ENCODE measurements at regions not wholly inside any gene's neighbourhood (a gene's known extent, or its start where the extent isn't known, plus 50 kb on each side); places are given as distances from the start of the nearest gene placed in this dataset.
"Not testable (repeated sequence)": the region's sequence is repeated elsewhere in the genome, so short reads cannot be mapped to it uniquely, and the experiment has no call there.

DNA sequence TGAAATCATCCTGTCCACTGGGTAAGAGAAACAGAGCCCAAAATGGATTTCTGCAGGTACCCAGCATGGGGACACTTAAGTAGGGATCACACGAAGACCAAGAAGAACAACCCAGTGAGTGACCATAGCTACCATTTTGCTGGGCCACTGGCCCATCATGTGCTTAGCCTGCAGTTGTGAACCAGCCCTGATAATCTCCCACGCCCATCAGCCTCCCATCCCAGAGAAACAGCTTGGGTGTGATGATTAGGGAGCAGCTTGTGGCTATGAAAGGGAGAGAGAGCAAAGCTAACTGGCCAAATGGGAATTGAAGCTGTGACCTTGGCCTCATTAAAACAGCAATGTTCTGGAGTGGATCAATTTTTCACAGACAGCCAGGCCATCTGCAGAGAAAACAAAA lies 138.5 kb downstream of the SLC24A2 start:
- no peak for FAIRE-seq

DNA sequence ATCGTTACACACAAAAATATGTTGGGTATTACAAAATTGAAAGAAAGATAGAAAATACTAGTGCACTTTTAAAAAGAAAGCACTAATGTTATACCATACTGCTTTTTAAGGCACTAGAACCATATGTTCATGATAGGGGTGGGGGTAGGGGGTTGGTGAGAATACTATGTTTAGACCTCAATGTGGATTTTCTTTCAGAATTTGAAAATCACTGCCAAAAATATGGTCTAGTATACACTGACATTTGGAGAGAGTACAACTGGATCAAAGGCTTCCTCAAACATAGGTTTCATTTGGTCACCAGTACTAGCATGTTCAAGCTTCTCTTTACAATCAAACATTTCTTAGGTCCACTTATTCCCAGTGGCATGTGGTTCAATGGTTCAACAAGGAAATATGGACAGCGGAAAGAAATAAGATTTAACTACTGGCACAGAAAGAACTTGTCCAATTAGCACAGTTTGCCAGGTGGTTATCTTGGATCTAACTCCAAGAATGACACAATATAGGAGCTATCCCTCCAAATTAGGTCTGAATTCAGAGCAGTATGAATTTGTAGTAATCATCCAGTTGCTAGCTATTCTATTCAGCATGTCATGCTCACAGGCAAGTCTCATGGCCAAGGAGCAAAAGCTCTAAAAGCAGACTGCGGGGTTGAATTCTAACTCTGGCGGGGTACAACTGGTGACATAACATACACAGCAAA lies 139.3 kb downstream of the SLC24A2 start:
- no peak for FAIRE-seq

DNA sequence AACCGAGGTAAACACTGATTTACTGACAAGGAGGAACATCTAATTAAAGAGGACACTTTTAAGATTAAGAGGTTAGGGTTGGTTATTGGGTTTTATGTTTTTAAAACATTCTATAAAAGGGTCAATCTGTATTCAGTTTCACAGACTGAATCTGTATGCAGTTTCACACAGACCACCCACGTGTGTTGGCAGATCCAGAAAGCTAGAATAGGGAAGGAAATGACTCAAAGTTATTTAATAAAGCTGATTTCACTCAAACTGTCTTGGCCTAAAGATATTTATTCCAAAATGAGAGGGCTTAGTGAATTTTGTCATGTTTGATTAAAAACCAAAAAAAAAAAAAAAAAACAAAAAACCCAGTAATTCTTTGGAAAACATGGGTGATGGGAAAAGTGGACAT lies 140.2 kb downstream of the SLC24A2 start:
- no peak for FAIRE-seq

DNA sequence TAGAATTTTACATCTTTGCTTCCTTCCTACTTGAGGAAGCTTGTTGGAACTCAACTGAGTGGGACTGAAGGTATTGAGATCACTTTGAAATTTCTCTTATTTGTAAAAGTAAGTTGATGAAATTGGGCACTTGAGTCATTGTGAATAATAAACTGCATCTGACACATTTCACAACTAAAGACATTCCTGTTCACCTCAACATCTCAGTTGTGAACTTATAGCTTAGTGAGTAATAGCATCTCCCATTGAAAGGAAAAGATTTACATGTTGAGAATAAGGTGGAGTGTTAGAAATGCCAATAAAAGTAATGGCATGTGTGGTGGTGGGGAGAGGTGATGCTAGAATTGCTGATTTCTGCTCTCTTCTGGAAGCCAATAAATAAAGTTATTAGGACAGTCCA lies 145.0 kb downstream of the SLC24A2 start:
- FAIRE-seq, result no peak

DNA sequence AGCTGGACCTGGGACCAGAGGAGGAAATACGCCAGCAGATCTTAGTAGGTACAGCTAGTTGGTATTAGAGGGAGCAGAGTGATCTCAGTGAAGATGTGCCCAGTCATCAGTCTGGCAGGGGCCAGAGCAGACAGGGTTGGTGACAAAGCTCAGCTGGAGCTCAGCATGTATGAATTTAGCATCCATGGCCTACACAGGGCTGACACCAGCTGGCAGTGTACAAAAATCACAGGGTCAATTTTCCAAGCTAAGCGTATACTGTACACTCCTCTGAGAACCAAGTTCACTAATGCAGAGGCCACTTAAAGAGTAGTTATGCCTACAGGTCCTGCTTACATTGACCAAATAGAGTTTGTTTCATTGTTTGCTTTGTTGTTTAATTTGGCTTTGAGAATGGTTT lies 146.6 kb downstream of the SLC24A2 start:
- FAIRE-seq, result no peak

DNA sequence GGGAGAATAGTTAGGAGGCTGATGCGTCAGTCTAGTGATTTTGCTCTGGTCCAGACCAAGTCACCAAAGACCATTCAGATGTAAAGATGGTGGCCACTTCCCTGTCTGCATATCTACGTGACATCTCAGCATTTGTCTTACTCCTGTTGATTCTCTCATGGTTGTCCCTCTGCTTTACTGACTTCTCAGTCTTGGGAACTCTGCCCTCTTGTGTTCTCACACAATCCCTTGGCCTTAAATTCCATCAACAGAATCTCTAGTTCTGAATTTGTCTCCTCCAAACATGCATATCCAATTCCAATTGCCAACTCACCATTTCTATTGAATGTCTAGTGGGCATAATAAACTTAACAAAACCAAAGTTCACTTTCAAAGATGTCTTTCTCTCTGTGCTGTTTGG lies 147.8 kb downstream of the SLC24A2 start:
- no peak for FAIRE-seq

DNA sequence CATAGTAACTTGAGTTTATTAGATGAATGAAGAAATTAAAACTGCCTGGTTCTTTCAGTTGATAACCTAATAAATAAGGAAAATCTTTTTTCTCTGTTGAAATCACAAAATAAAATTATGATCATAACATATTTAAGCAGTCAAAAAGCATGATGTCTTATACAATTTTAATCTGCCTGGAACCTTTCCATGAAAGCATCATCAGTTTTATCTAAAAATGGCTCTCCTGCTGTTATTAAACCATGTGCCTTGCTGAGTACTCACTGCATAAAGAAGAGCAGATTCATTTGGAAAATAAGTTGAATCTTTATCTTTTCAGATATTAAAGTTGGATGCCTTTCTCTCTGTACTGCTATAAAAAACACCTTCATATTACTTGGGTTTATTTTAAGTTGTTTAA lies 148.8 kb downstream of the SLC24A2 start:
- no peak for FAIRE-seq

DNA sequence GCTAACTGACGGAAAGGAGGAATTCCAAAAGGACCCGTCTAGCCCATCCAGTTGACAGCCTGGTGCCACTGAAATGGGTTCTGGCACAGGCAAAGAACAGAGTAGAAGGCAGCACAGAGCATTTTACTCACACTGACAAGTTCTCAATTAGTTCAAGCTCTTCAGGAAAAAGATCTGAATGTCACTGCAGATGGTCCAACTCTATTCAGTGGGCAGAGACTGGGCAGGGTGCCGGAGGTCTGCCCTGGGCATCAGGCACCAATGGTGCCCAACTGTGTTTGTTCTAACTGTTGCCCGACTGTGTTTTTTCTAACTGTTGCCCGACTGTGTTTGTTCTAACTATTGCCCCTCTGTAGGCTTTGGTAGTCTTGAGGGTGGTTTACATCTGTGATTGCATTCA lies 151.8 kb downstream of the SLC24A2 start:
- no peak for FAIRE-seq

DNA sequence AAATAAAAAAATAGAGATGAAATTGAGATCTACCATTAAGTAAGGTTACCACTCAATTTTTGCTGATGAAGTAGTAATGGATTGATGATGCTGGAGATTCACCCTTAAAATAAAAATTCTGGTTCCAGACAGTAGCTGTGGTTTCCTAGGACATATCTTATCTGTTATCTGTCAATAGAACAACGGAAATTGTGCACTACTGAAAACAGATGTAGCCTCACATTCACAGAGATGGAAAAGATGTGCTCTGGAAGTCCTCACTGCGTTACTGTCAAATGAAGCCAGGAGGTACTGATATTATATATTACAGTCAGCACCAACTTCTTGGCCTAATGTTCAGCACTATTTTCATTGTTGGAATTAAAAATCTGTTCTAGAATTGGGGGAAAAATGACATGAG lies 154.0 kb downstream of the SLC24A2 start:
- FAIRE-seq, result no peak

DNA sequence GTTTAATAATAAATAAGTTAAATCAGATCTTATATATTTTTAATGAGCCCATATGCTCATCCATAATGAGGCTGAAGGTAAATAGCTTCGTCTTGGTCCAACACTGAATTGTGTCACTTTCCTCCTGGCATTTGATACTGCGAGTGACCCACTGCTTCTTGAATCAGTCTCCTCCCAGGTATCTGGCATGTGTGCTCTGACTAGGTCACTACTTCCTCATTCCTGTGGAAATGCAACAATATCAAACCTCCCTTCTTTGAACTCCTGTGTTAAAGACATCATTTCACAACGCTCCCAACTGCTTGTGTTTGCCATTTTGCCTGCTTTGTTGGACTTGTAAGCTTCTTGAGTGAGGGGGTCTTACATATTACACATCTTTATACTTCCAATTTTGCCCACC lies 157.7 kb downstream of the SLC24A2 start:
- FAIRE-seq, result no peak

DNA sequence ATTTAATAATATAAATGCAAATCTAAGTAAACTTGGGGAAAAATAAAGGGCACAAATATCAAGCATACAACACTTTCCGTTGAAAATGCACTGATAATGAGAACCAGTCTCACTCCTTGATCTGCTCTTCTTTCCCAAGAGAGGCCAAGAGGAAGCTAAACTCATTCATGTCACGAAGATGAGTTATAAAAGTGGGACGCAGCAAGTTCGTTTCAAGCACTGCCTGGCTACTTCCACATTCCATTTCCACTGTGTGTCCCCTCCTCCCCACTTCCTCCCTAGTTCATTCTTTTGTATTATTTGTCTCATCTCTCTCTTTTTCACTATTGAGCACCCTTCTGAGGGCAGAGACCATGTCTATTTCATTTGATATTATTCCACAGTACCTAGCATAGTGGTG lies 158.1 kb downstream of the SLC24A2 start:
- FAIRE-seq, result no peak

DNA sequence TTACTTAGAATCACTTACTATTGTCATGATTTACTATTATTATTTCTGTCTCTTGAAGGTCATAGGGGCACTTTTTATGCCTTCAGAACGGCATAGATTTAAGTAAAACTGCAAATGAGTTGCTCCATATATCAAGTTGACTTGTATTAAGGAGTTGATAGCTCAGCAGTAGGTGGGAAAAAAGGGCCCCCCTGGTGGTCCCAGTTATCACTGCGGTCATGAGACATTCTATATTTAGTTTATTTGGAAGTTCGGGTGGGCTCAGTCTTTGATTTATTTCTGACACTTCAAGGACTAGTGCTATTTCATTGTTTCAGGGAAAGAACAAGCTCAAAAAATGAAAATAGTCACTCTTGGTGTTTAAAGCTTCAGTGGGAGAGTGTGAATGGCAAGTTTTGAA lies 159.3 kb downstream of the SLC24A2 start:
- FAIRE-seq, result no peak

DNA sequence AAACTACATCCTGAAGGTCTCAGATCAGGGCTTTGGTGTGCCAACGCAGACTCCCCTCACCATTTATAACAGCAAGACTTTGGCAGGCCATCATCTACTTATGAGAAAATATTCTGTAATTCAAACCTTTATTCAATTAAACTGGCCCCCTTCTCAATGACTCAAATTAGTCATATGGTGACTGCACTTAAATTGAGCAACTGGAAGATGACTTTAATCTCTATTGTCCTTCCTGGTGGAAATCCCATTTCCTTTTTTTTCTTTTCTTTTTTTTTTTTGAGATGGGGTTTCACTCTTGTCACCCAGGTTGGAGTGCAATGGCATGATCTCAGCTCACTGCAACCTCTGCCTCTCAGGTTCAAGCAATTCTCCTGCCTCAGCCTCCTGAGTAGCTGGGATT lies 163.4 kb downstream of the SLC24A2 start:
- FAIRE-seq, result not testable (repeated sequence)

DNA sequence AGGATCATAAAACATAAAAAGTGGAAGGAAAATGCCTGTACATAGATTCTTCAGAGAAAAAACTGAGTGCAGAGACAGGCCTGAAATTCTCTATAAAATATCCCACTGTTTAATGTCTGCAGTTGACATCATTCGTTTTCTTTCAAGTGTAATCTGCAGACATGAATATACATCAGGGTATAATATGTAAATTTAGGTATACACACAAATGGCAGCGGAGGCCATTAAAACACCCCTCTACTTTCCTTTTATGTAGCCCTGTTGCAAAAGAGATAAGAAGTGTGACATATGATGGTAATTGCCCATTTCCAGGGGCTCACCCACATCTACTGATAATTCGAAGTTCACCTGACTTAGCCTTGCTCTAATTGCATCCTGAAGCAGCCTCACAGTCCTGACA lies 164.3 kb downstream of the SLC24A2 start:
- FAIRE-seq, result no peak

DNA sequence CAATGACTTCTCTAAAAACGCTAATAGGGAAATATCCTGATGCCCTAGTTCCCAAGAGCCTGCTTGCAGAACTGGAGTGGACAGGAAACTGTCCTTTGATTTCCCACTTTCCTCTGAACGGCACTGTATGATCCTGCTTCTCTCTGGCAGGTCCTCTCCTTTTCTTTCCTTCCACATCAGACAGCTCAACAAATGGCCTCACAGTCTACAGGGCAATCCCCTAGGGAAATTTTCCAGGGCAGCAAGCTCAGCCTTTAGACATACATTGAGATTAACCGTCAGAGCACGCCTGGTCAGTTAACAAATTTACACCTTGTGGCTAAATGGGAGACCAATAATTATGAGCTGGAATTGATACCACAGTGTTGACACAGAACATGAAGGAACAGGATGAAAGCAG lies 164.9 kb downstream of the SLC24A2 start:
- FAIRE-seq, result no peak

DNA sequence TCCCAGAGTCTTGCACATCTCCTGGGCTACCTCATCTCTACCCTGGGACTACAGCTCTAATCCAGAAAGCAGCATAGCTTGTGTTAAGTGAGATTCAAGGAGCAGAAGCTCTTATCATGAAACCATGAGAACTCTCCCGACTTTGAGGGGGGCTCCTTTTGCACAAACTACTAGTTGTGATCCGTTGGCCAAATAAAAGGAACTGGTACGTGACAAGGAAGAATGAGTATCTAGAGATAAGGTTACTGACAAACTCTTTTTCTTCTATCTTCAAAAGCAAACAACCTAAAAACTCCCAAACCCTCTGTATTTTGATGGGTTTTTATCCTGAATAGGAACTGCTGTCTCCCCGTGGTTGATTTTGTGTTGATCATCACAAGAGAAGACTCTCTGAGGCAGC lies 168.5 kb downstream of the SLC24A2 start:
- FAIRE-seq, result no peak

DNA sequence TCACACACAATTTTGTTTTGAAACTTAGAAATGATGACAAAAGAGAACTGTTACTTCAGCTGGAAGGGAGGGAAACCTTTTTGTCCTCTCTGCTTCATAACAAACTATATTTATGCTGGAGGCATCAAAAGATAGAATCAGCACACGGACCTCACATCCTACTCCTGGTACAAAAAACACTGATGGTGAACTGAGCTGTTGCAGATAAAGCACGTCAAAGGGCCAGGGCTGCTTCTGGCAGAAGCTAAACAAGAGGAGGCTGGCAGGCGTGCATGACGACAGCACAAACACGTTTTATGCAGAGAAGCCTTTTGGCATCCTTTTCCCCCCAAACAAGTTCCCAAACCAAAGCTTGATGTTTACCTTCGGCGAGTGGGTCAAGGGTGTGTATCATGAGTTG lies 169.6 kb downstream of the SLC24A2 start:
- no peak for FAIRE-seq

DNA sequence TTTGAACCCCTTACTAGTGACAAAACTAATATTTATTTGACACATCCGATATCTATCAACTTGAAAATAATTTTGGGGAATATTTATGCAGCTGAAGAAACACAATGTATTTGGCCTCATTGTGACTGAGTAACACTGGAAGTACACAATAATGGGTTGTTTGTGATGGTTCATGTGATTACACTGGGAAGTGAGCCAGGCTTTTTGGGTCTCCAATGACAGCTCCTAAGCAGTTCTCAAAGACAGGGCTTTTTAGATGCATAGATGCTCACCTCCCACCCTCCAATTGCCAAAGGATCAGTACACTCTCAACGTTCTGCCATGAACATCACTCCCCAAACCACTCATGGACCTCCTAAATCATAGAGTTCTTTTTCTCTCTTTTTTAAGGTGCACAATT lies 170.0 kb downstream of the SLC24A2 start:
- no peak for FAIRE-seq

DNA sequence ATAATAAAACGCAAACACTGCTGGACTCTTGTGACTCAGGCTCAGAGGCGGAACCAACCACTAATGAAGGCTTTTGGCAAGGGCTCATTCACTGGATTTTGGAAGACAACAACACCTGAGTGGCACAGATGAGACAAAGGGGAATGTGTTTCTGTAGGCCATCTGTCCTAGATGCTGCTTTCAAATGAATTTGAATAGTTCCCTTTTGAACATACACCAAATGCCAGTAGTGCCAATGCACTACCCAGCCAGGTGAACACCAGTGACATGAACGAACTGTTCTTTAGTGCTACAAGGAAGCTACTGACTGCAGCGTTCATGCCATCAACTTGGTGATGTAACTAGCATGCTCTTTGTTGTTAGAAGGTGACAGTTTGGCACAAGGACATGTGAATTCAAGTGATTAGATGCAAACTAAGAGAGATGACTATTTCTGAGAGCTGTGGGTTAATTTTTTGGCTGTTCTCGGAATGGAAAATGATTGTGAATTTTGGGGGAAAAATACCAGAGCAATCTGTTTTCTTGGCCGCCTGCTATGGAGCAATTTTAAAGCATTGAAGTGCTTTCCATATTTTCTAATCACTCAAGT lies 173.7 kb downstream of the SLC24A2 start:
- FAIRE-seq, result no peak

DNA sequence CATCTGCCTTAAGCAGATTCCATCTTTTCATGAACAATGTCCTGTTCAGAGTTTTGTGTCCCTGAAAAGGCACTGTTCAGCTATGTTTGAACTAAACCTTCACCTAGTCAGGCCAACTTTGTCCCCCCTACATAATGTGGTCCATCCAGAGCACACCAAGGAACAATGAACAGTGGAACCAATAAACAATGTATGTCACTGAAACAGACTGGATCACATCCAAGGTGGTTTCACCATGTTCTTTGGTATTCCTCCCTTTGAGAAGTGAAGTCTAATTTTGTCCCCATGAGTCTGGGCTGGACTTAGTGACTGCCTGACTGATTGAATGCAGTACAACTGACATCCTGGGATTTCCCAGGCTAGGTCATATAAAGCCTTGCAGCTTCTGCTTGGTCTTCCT lies 174.5 kb downstream of the SLC24A2 start:
- no peak for FAIRE-seq

DNA sequence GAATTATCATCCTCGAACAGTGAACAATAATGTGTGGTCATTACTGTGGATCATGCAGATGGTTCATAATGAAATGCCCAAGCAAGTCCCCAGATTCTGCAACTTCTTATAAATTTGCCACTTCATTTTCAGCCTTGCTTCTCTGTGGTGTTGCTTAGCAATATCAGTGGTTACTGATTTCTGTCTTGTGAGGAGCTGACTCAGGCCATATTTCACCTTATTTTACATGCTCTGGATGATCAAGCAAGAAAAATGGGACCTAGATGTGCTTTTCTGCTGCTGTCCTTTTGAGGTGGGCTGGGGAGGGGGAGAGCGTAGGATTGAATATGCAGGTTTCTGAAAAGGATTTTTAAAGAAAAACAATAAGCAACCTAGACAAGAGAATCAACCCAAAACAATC lies 188.3 kb downstream of the SLC24A2 start:
- no peak for FAIRE-seq

DNA sequence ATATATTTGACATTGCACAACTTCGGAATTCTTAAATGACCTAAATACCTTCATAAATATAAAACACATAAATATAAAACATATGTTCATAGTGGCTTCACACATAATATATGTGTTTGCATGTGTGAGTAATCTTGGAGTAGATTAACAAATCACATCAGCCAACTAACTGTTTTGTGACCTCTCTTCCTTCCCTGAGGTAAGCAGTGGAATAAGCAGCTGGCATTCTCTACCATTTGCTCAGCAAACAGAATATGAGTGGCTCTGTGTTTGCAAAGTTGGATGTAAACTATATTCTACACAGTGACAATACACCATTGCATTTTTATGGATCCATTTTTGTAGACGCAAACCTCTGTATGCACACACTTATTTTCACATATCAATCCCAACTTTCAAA lies 189.9 kb downstream of the ACER2 start:
- no peak for FAIRE-seq

DNA sequence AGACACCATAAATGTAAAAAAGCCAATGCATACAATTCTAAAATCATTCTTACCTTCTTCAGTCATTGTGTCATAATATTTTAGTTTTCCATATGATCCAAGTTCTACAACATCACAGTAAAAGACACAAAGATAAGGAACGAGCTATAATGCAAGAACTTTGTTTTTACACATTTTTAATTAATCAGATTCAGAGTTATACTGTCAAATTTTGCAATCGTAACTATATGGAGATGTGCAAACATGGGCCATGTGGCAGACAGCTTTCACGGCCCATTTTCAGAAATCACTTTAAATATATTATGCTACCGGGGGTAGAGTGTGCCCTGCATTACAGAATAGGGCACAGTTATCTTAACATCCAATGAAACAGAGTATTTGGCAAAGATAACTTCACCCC lies 188.4 kb downstream of the ACER2 start:
- FAIRE-seq, result no peak

DNA sequence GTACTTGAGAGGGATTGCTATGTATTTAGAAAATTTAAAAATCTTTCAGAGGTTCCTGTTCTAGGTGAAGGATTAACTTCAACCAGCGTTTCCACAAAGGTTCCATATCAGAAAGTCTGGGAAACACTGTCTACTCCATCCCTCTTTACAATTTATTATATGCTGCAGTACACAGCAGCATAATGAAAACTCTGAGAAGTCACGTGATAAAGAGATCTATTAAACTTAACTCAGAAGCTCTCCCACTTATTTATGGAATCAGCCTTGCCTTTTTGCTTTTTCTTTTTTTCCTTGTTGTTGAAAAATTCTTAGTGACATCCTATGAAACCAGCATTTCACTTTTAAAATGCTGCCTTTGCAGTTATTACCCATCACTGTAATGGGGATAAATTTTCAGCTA lies 186.2 kb downstream of the ACER2 start:
- no peak for FAIRE-seq

DNA sequence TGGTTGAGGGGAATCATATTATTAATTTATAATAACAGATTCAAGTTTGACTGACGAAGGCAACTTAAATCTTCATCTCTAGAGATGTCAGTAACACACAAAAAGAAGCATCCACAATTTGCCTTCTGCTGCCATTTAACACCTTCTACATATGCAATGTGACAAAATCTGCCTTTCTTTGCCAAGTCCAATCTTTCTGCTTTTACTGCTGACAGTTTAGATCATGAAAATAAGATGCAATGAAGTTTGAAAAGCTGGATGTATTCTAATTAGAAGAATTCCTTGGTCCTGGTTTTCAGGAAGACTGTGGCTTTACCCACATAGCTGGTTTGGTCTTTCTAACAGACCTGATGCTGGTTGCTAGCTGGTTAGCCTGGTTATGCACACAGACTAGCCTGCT lies 178.9 kb downstream of the ACER2 start:
- no peak for FAIRE-seq

All from islet of Langerhans (tissue), 1 donor.